ENCODE measurements at regions not wholly inside any gene's neighbourhood (a gene's known extent, or its start where the extent isn't known, plus 50 kb on each side); places are given as distances from the start of the nearest gene placed in this dataset.

- Histone ChIP-seq H3K36me3 (ENCODE audit: control insufficient read depth, insufficient read depth, low read length) (no peaks in the 10 kb centered on the region), H3K4me3 (ENCODE audit: low read depth, low read length) (no peak overlapping the region), H3K27me3 (ENCODE audit: control insufficient read depth, insufficient read depth, low read length) (no peaks in the 10 kb centered on the region)
- no peak for TF ChIP-seq CTCF (IDR thresholded peaks at IDR 0.05; ENCODE audit: insufficient read depth, low read length, poor library complexity, severe bottlenecking)
- peak; percentile 9 for DNase-seq (ENCODE audit: low read depth)
Observed at GRCh38 chr10:8193546-8193945, 139.1 kb downstream of the GATA3 start.

GRCh38 chr10:8194050-8194449 is 139.6 kb downstream of the GATA3 start:
- Histone ChIP-seq H3K27me3 (ENCODE audit: control insufficient read depth, insufficient read depth, low read length) (no peaks in the 10 kb centered on the region), H3K36me3 (ENCODE audit: control insufficient read depth, insufficient read depth, low read length) (no peaks in the 10 kb centered on the region), H3K4me3 (ENCODE audit: low read depth, low read length) (no peak overlapping the region)
- no peak for DNase-seq (ENCODE audit: low read depth)
- no peak for TF ChIP-seq CTCF (IDR thresholded peaks at IDR 0.05; ENCODE audit: insufficient read depth, low read length, poor library complexity, severe bottlenecking)

- Histone ChIP-seq H3K27me3 (ENCODE audit: control insufficient read depth, insufficient read depth, low read length) (no peaks in the 10 kb centered on the region), H3K36me3 (ENCODE audit: control insufficient read depth, insufficient read depth, low read length) (no peaks in the 10 kb centered on the region), H3K4me3 (ENCODE audit: low read depth, low read length) (no peak overlapping the region)
- DNase-seq (ENCODE audit: low read depth): no peak
- no peak for TF ChIP-seq CTCF (IDR thresholded peaks at IDR 0.05; ENCODE audit: insufficient read depth, low read length, poor library complexity, severe bottlenecking)
Observed at GRCh38 chr10:8206882-8207281, 152.4 kb downstream of the GATA3 start.

GRCh38 chr10:8211631-8212030 is 157.1 kb downstream of the GATA3 start:
- Histone ChIP-seq H3K27me3 (ENCODE audit: control insufficient read depth, insufficient read depth, low read length) (no peaks in the 10 kb centered on the region), H3K36me3 (ENCODE audit: control insufficient read depth, insufficient read depth, low read length) (no peaks in the 10 kb centered on the region), H3K4me3 (ENCODE audit: low read depth, low read length) (no peak overlapping the region)
- no peak for DNase-seq (ENCODE audit: low read depth)
- TF ChIP-seq CTCF (IDR thresholded peaks at IDR 0.05; ENCODE audit: insufficient read depth, low read length, poor library complexity, severe bottlenecking): no peak

- Histone ChIP-seq H3K4me3 (ENCODE audit: low read depth, low read length) (no peak overlapping the region), H3K27me3 (ENCODE audit: control insufficient read depth, insufficient read depth, low read length) (no peaks in the 10 kb centered on the region), H3K36me3 (ENCODE audit: control insufficient read depth, insufficient read depth, low read length) (no peaks in the 10 kb centered on the region)
- DNase-seq (ENCODE audit: low read depth): no peak
- no peak for TF ChIP-seq CTCF (IDR thresholded peaks at IDR 0.05; ENCODE audit: insufficient read depth, low read length, poor library complexity, severe bottlenecking)
Observed at GRCh38 chr10:8213735-8214134, 159.2 kb downstream of the GATA3 start.

GRCh38 chr10:8214587-8214986 is 160.1 kb downstream of the GATA3 start:
- no peak for DNase-seq (ENCODE audit: low read depth)
- Histone ChIP-seq H3K27me3 (ENCODE audit: control insufficient read depth, insufficient read depth, low read length) (no peaks in the 10 kb centered on the region), H3K4me3 (ENCODE audit: low read depth, low read length) (no peak overlapping the region), H3K36me3 (ENCODE audit: control insufficient read depth, insufficient read depth, low read length) (no peaks in the 10 kb centered on the region)
- no peak for TF ChIP-seq CTCF (IDR thresholded peaks at IDR 0.05; ENCODE audit: insufficient read depth, low read length, poor library complexity, severe bottlenecking)

Measured in kidney epithelial cell (primary cell).